Activated CD8-positive, alpha-beta memory T cell treated with anti-CD3 and anti-CD28 coated beads for 1 hour (primary cell): ENCODE measurements at regions not wholly inside any gene's neighbourhood (a gene's known extent, or its start where the extent isn't known, plus 50 kb on each side); places are given as distances from the start of the nearest gene placed in this dataset.
"Not testable (repeated sequence)": the region's sequence is repeated elsewhere in the genome, so short reads cannot be mapped to it uniquely, and the experiment has no call there.

ENCODE experiments used
- DNase-seq, 2 donors: peaks; one replicate each; pipeline ENCODE4 v3.0.0-alpha.2; 2020; ENCODE audit warnings: low read depth in 1 of 2; ENCODE audit errors: extremely low read depth in 1 of 2

DNA sequence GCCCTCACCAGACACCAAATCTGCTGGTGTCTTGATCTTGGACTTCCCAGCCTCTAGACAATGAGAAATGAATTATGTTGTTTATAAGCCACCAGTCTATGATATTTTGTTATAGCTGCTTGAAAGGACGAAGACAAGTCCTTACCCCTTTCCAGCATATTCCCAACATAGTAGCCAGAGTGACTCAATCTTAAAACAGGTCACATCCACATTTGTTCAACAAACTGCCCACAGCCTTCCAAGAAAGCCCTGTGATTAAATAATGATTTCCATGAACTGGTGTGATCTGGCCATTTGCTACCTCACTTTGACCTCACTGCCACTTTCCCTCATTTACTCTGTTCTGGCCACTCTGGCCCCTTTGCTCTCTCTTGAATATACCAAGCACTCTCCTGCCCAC lies 193.7 kb upstream of the CFAP20DC start:
- no peak for DNase-seq

DNA sequence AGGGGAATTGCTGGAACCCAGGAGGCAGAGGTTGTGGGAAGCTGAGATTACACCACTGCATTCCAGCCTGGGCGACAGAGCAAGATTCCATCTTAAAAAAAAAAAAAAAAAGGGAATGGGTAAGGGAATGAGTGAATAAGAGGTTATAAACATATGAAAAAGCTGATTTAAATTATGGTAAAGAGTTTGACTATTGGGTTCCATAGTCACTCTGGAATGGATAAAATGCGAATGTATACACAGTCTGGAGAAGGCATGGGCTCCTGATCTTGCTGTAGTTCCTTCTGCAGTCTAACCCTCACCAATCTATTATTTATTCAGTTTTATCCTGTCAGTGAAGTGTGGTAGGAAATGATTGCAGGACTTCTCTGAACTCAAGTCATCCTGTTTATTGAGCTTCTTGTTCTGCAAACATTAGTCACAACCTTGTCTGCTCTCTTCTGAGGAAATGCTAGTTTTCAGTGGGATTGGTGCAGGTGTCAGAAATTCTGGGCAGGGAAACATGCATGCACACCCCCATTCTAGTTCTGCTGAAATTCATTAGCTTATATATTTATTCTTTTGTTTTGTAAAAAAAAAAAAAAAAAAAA lies 190.9 kb upstream of the CFAP20DC start:
- DNase-seq: no peak

DNA sequence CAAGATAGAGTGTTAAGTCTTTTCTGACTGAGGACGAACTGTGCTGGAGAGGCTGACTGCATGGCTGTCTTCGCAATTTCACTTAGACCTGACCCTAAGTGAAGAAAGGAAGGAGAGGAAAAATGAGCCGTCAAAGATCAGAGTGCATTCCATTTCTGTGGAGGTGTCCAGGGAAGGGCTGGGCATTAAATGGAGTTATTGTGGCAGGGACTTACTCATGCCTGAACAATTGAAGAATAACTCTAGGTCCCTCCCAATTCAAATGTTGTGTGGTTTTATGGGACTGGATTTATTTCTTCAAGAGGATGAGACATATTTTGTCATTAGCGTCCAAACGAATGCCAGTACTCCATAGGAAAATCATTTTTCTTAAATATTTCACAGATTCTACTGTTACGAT lies 187.3 kb upstream of the CFAP20DC start:
- DNase-seq: no peak

DNA sequence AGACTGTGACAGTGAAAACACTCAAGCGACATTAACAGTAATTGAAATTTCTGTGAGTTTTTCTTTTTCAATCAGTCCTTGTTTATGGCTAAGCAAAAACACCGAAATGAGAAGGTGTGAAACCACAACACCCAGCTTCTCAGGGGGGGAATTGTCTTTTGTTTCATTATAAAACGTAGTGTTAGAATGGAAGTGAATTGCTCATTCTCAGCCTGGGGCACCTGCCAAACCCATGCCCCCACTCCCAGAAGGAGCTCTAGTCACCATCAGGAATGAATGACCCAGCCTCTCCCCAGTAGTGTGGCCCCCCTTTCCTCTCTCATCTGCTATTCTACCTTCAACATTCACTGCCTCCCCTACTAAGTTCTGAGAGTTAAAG lies 185.8 kb upstream of the CFAP20DC start:
- DNase-seq: no peak

DNA sequence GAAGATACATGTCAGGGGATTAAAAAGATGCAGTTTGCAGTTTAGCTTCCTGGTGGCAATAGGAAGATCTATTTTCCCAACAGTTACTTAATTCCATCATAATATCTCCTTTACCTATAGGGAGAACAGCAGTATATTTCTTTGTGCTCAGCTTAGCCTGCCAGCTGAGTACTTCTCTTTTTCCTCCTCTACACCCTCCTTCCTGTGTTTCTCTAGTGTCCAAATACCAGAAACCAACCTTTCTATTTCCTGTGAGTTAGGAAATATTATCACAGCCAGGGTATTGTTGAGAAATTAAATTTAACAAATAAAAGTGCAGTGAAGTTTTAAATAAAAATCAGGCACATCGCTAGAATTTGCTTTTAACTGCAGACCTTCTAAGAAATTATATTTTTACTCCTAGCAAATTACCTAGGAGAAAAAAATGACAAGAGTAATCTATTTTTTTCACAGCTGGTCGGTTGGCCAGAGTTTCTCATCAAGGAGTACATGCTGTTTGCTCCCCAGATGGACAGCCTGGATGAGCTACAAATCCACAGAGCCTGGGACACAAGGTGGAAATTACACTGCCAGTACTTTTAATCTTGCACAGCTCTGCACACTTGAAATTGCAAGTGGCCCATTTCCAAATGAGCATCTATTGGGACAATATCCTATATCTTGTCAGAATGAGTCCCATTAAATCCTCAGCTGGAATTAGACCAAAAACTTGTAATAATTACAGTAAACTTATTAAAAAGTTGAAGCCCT lies 185.2 kb upstream of the CFAP20DC start:
- DNase-seq: no peak

DNA sequence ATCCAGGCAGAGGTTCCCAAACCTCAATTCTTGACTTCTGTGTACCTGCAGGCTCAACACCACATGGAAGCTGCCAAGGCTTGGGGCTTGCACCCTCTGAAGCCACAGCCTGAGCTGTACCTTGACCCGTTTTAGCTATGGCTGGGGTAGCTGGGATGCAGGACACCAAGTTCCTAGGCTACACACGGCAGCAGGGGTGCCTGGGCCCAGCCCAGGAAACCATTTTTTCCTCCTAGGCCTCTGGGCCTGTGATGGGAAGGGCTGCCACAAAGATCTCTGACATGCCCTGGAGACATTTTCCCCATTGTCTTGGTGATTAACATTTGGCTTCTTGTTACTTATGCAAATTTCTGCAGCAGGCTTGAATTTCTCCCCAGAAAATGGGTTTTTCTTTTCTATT lies 180.6 kb upstream of the CFAP20DC start:
- DNase-seq: not testable (repeated sequence)

DNA sequence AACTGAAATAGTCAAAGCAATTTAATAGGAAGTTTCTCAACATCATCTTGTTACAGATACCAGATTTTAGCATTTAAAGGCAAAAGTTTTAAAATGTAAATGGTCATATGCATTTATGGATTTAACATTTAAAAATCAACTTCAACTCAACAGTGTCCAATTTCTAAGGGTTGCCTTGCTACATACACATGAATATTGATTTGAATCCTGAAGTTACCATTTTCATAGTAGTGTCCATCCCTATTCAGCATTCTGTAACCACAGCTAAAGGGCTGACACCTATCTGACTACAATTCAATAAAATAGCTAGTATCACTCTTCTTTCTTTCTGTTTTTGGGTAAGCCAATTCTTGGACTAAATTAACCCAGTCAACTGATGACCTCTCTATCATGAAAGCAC lies 164.0 kb upstream of the CFAP20DC start:
- no peak for DNase-seq

DNA sequence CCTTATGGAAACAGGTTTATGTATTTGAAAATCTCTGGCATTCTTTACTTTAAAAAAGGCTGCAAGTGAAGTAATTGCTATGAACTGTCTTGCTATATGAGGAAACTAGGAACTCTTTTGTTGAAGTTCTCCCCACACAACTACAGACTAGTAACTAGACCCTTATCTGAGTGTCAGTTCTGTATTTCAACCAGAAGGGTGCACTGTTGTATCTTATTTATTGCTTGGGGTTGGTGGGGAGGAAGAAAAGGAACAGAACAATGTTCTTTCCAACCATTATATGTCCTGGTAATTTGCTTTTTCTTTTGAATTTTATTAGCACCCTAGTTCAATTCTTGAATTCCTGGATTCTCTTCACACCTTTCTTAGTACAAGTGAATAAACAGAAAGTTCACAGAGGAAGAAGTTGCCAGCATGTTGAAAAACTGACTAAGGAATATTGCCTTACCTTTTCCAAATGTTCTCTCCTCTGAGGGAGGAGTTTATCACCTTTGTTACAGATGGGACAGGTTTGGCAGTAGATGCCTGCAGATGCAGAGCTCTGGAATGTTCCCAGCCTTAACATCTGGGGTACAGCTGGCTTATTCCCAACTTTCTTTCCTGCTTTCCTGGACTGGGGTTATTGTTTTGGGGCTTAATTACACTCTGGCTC lies 162.4 kb upstream of the CFAP20DC start:
- DNase-seq: no peak

DNA sequence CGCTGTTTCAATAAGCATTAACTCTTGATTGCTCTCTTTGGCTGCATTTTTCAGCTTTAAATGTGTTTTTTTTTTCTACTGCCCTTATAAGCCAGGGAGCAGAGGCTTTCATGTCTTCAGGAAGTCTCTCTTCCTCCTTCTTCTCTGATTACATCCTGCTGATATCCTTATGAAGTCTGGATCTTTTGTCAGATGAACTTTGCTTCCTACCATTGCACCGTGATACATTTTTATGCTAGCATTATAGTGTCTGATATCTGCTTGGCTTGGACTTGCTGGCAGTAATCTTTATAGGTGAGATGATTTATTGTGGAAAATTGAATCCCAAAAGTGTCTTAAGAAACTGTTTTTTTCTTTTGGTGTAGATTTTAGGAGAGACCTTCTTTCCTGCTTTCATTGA lies 160.4 kb upstream of the CFAP20DC start:
- no peak for DNase-seq

DNA sequence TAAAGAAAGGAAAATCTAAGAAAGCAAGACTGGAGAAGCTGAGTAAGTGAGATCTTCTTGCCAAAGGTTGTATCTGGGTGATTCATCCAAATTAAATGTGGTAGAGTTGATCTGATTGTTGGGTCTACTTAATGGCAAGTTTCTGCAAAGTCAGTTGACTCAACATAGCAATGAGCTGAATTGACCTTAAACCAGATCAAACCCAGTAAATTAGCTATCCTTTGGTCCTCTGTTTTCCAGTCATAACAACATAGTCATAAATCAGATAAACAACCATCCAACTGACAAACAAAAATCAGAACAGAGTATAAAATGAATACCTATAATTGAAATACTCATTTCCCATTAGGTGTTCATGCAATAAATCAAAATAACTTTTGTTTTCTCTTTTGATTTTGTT lies 142.6 kb upstream of the CFAP20DC start:
- DNase-seq: no peak

DNA sequence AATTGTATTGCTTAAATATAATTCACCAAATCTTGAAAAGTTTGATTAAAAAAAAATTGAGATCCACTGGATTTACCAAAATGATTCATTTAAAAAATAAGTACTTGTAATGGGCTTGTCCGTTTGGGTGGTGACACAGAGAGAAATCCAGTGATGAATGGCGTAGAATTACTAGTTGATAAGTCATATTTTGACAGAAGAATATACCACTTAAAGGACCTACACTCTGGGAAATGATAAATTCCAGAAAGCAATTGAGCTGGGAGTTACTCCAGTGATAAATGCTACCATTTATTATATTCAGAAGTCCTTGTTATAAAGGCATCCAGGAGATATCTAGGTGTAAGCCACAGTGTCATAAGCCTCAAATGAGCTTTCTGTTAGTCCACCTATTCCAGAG lies 141.8 kb upstream of the CFAP20DC start:
- no peak for DNase-seq

DNA sequence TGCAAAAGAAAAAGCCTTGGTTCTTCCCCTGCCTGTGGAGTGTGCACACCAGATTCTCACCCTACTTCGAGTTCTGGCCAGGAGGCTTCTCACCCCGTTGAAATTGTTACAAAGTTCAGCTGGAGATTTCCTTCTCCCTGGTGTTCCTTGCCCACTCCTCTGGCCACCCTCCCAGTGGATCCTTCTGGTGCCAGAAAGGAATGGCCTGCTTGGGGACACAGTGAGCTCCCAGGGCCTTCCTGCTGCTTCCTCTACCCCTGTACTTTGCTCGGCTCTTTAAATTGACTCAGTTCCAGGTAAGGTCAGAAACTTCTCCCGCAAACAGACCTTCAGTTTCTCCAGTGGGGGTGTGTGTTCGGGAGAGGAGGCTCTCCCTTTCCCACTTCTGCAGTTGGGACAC lies 140.1 kb upstream of the CFAP20DC start:
- no peak for DNase-seq

DNA sequence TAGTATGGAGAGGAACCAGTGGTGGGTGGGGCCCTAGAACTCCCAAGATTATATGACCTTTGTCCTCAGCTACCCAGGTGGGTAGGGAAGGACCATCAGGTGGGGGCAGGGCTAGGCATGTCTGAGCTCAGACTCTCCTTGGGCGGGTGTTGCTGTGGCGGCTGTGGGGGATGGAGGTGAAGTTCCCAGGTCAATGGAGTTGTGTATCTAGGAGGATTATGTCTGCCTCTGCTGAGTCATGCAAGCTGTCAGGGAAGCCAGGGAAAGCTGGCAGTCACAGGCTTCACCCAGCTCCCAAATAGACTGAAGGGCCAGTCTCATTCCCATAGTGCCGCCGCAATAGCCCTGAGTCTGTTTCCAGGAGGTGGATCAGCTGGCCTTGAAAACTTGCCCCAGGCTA lies 139.7 kb upstream of the CFAP20DC start:
- no peak for DNase-seq

DNA sequence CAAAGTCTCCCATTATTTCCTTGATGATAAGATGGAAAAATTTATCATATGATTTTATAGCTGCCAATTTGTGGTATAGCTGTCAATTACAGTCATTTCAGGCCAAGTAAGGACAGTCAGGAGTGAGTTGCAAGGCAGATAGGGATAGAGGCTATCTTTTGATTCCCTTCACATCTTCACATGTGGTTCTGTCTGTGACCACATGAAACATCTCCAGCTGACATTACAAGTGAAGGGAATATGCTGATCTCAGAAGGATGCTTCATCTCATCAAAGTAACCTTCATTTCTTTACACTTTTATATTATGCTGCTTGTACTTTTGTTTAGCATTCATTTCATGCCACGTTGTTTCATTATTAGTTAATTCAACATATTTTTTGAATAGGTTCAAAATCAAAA lies 136.9 kb upstream of the CFAP20DC start:
- no peak for DNase-seq

DNA sequence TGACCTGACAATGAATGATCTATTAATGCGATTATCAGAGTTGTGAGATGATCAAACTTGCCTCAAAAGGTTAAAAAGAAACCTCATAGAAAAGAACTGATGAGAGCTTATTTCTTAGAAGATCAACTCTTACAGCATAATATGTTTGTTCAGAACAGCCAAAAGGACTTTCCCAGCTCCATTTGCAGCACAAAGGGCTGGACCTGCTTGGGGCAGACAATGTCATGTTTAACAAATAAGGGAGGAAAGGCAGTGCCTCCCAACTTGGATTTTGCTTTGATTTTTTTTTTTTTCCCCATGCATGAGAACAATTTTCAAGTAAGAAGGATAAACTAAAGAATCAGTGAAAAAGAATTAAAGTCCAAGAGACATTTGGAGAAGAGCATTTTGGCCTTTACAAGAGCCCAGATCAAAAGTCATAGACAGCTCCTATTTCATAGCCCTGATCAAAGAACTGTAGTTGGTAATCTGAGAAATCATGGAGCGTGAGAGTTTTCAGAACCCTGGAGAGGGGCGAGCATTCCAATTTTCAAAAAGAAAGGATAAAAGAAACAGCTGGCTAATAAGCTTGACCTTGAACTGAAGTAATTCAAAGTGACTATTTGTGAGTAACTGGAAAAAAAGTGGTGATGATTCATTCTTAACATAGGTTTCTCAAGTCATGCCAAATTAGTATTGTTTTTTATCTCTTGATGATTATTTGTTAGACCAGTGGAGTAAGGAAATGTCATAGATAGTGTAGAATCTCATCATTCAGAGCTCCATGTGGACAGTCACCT lies 136.0 kb upstream of the CFAP20DC start:
- DNase-seq: no peak

DNA sequence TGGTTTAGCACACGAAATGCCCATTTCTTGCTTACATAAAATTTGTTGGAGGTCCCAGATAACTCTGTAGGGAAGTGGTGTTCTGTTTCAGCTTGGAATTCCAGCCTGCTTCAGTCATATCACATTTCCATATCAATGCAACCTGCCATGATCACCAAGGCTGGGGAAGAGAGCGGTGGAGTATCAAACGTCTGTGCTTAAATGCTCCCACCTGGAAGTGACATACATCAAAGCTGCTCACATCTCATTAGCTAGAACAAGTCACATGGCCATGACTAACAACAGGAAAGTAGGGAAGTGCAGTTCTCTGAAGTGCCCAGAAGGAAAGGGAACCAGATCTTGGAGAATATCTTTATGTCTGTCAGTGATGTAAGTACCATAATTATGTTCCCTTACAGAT lies 130.2 kb upstream of the CFAP20DC start:
- DNase-seq: no peak

DNA sequence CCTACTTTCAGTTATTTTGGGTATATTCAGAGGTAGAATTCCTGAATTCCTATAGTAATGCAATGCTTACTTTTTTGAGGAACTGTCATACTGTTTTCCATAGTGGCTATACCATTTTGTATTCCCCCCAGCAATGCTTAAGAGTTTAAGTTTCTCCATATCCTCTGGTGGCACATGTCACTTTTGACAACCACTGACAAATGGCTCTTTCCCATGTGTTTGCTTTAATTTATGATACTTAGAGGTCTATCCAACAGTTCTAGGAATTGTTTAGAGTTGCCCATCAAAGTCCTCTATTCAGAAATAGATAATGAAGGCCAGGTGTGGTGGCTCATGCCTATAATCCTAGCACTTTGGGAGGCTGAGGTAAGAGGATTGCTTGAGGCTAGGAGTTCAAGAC lies 128.9 kb upstream of the CFAP20DC start:
- no peak for DNase-seq

DNA sequence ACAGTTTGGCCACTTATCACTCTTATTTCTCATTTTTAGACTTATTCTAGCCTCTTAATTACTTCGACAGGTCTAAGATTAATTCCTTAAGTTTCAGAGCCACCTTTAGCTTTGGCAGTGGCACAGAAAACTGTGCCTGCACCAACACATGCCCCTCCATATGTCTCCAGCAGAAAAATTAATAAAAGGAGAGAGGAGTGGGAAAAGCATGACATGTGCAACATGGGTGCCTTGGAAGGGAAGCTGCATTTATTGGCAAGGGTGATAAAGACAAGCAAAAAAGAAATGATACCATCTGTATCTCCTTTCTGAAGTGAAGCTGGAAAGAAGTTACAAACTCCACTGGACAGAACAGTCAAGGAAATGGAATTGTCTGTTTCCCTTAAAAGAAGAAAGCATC lies 121.7 kb upstream of the CFAP20DC start:
- DNase-seq: no peak

DNA sequence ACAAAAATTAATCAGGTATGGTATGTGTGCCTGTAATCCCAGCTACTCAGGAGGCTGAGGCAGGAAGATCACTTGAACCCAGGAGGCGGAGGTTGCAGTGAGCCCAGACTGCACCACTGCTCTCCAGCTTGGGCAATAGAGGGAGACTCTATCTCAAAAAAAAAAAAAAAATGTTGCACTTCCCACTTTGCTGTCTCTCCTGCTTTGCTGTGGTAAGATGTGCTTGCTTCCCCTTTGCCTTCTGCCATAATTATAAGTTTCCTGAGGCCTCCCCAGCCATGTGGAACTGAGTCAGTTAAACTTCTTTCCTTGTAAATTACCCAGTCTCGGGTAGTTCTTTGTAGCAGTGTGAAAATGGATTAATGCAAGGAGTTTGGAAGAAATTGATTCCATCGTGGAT lies 120.3 kb upstream of the CFAP20DC start:
- DNase-seq: not testable (repeated sequence)

DNA sequence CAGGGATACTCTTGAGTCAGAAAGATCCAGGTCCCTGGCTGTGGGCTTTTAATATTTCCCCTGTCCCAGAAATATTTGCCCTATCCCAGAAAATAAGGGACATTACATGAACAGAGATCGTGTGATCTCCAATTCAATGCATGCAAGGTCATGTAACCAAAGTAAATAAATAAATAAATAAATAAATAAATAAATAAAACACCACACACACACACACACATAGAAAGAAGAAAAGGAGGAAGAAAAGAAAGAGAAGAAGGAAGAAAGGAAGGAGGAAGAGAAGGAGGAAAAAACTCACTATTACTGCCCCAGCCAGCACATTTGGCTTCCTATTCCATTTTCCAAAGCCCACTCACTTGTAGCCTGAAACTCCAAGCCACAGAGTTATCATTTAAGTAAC lies 117.9 kb upstream of the CFAP20DC start:
- DNase-seq: no peak

DNA sequence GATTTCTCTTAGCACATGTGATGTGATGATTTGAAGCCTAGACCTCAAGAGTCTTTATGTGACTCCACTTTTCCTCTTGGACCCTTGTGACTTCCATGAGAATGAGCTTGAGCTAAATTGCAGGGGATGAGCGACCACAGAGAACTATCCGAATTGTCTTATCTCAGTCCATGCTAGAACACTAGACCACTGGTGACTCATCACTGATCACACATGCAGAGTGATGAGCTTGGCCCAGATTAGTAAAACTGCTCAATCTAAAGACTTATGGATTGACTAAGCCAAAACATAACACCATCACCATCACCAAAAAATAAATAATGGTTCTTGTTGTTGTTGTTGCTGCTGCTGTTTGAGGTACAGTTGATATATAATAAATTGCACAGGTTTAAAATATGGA lies 114.1 kb upstream of the CFAP20DC start:
- no peak for DNase-seq

DNA sequence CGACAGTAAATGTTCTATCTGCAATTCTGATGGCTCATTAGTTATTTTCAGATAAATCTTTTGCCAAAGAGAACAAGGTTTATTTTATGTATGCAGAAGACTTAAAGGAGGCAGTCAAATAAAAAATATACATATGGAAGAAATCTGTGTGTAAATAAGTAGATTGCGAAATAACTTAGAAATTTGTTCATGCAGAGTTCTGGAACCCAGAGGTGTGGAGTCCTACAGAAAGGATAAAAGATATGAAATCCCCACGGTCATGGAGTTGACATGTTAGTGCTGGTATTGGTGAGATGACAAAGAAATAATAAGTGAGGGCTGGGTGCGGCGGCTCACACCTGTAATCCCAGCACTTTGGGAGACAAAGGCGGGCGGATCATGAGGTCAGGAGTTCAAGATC lies 111.2 kb upstream of the CFAP20DC start:
- DNase-seq: no peak
